ENCODE measurements at regions not wholly inside any gene's neighbourhood (a gene's known extent, or its start where the extent isn't known, plus 50 kb on each side); places are given as distances from the start of the nearest gene placed in this dataset.

DNA sequence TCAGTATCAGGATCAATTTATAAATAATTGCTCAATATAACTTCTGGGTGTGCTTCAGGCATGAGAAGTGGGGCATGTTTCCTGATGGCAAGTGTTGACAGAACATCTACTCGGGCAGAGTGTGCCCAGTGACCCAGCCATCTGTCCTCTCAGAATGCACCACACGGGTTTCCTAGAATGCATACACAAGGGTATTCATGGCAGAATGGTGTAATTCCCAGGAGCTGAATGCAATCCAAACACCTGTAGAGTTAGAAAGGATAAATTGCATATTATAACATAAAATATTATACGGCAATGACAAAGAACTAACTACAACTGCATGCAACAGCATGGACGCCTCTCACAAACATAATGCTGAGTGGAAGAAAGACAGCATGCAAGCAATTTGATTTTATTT, 391.9 kb downstream of the SIPA1L2 start:
- no peak overlapping the region for H2BK12ac ChIP-seq (ENCODE audit: low read depth, low read length)
- H2BK15ac ChIP-seq (ENCODE audit: low read length), result no peak overlapping the region
- H4K5ac ChIP-seq (ENCODE audit: insufficient read length, low read depth, low read length), result no peak overlapping the region
- WGBS, 2 experiments (ENCODE audit: extremely low coverage in 1 of 2, insufficient coverage in 1 of 2, insufficient read length in 1 of 2, insufficient replicate concordance in 2 of 2, low coverage in 1 of 2, low lambda C conversion rate in 2 of 2, missing lambda C conversion rate in 1 of 2), result 89% methylated on average over 4 of the region's 4 CpGs; no CpG with 5 or more reads in 1 of the 2 experiments
- H3K27ac ChIP-seq (ENCODE audit: low read depth, low read length), result no peak overlapping the region
- no peaks in the 10 kb centered on the region for H4K20me1 ChIP-seq (replicated peaks in 1 of 2; ENCODE audit: control insufficient read depth in 1 of 2, insufficient read depth in 2 of 2, low read length in 2 of 2)
- no peak overlapping the region for H2AK5ac ChIP-seq (ENCODE audit: low read depth, low read length)
- H2BK5ac ChIP-seq (ENCODE audit: low read depth, low read length), result no peak overlapping the region
- H3K9me3 ChIP-seq (ENCODE audit: insufficient read depth in 2 of 2, low read depth in 1 of 2, low read length in 1 of 2), result no peaks in the 10 kb centered on the region
- no peak overlapping the region for H2BK120ac ChIP-seq (replicated peaks; ENCODE audit: low read depth, low read length)
- H4K91ac ChIP-seq (replicated peaks; ENCODE audit: insufficient read length, low read length), result no peak overlapping the region
- no peaks in the 10 kb centered on the region for H3K36me3 ChIP-seq (ENCODE audit: control insufficient read depth in 2 of 4, insufficient read depth in 4 of 4, low read length in 3 of 4)
- no peak overlapping the region for H3K9ac ChIP-seq (replicated peaks in 1 of 4; ENCODE audit: extremely low read depth in 1 of 4, low read depth in 3 of 4, low read length in 3 of 4)
- H2BK20ac ChIP-seq (ENCODE audit: low read length), result no peak overlapping the region
- no peak overlapping the region for H3K56ac ChIP-seq (replicated peaks; ENCODE audit: insufficient read length, low read depth, low read length)
- H3K79me1 ChIP-seq (ENCODE audit: low read depth, low read length), result no peaks in the 10 kb centered on the region
- FAIRE-seq, result no peak
- no peaks in the 10 kb centered on the region; a peak in 1 of 7 replicates for H3K27me3 ChIP-seq (replicated peaks in 1 of 4; ENCODE audit: control insufficient read depth in 3 of 4, extremely low read depth in 1 of 4, insufficient read depth in 3 of 4, low read length in 3 of 4)
- H4K8ac ChIP-seq (ENCODE audit: extremely low read depth, insufficient read depth, low read length), result no peak overlapping the region
- H3K18ac ChIP-seq (ENCODE audit: extremely low read depth, low read length), result no peak overlapping the region
- POLR2A ChIA-PET (ENCODE audit: partially characterized antibody), result no interaction called here
- TF ChIP-seq RBBP5 (IDR thresholded peaks at IDR 0.05; ENCODE audit: borderline replicate concordance, low read depth, low read length), result no peak
- no peak for TF ChIP-seq ASH2L (IDR thresholded peaks at IDR 0.05; ENCODE audit: low read length)
- TF ChIP-seq CBX8 (IDR thresholded peaks at IDR 0.05; ENCODE audit: borderline replicate concordance, low read depth, low read length), result no peak
- no peak for TF ChIP-seq EZH2 (IDR thresholded peaks at IDR 0.05; ENCODE audit: low read depth, low read length, severe bottlenecking)
- TF ChIP-seq SIN3A (conservative IDR thresholded peaks at IDR 0.05 in 1 of 2, IDR thresholded peaks at IDR 0.05 in 1 of 2; ENCODE audit: low read depth in 1 of 2, low read length in 2 of 2), result no peak
- no peak for TF ChIP-seq EGR1 (IDR thresholded peaks at IDR 0.05; ENCODE audit: borderline replicate concordance, low read depth, low read length)
- no peak for TF ChIP-seq SP1 (IDR thresholded peaks at IDR 0.05; ENCODE audit: low read depth, low read length)
- TF ChIP-seq, protein P1, sequence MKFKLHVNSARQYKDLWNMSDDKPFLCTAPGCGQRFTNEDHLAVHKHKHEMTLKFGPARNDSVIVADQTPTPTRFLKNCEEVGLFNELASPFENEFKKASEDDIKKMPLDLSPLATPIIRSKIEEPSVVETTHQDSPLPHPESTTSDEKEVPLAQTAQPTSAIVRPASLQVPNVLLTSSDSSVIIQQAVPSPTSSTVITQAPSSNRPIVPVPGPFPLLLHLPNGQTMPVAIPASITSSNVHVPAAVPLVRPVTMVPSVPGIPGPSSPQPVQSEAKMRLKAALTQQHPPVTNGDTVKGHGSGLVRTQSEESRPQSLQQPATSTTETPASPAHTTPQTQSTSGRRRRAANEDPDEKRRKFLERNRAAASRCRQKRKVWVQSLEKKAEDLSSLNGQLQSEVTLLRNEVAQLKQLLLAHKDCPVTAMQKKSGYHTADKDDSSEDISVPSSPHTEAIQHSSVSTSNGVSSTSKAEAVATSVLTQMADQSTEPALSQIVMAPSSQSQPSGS (IDR thresholded peaks at IDR 0.05; ENCODE audit: low read length), result no peak
- TF ChIP-seq CHD2 (IDR thresholded peaks at IDR 0.05; ENCODE audit: low read length), result no peak
- no peak for TF ChIP-seq BCL11A (IDR thresholded peaks at IDR 0.05; ENCODE audit: low read depth in 2 of 2, low read length in 2 of 2)
- TF ChIP-seq, protein P2, sequence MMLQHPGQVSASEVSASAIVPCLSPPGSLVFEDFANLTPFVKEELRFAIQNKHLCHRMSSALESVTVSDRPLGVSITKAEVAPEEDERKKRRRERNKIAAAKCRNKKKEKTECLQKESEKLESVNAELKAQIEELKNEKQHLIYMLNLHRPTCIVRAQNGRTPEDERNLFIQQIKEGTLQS (IDR thresholded peaks at IDR 0.05; ENCODE audit: insufficient read depth, low read depth, low read length), result no peak
- H3K23ac ChIP-seq (ENCODE audit: insufficient read length), result no peak overlapping the region
- no peak overlapping the region for H3K4ac ChIP-seq (replicated peaks; ENCODE audit: insufficient read length, low read depth, low read length)
- no peak for DNase-seq (ENCODE audit: low read depth in 1 of 2, low spot score in 2 of 2)
- H3K79me2 ChIP-seq (ENCODE audit: control insufficient read depth in 1 of 2, insufficient read depth in 2 of 2, low read length in 2 of 2), result no peaks in the 10 kb centered on the region
- H2AFZ ChIP-seq (ENCODE audit: low read length), result no peak overlapping the region
- H3K4me1 ChIP-seq (replicated peaks in 1 of 4; ENCODE audit: control insufficient read depth in 3 of 4, insufficient read depth in 4 of 4, low read length in 3 of 4), result no peaks in the 10 kb centered on the region
- CTCF ChIA-PET (ENCODE audit: partially characterized antibody), result interaction anchor here (0.6 kb wide), 1 partner anchor 10 kb away, joined by 3 read pairs; no protein-coding TSS in a partner anchor
- no peak overlapping the region for H3K4me2 ChIP-seq (ENCODE audit: insufficient read depth in 1 of 2, low read depth in 2 of 2, low read length in 2 of 2)
- no peak overlapping the region for H3K14ac ChIP-seq (ENCODE audit: insufficient read length)
- H3K23me2 ChIP-seq (ENCODE audit: low read depth, low read length), result no peaks in the 10 kb centered on the region
- H3K4me3 ChIP-seq (ENCODE audit: extremely low read depth in 1 of 4, insufficient read depth in 2 of 4, low read depth in 3 of 4, low read length in 4 of 4), result no peak overlapping the region

Data from H1 (cell line).